OCI-LY1 (cell line): ENCODE measurements at regions not wholly inside any gene's neighbourhood (a gene's known extent, or its start where the extent isn't known, plus 50 kb on each side); places are given as distances from the start of the nearest gene placed in this dataset.

Source experiments
- H2AFZ ChIP-seq: fragments of 200-600 bp; sonication (generic), shearing (Covaris generic); 2 replicates; pipeline ENCODE4 v1.6.0; 2014; ENCODE audit warnings: antibody characterized with exemption, mild to moderate bottlenecking, low read length
- H3F3A ChIP-seq: fragments of 200-600 bp; sonication (generic), shearing (Covaris generic); 2 replicates; pipeline ENCODE4 v1.6.0; 2014; ENCODE audit warnings: mild to moderate bottlenecking, antibody characterized with exemption, low read length, moderate library complexity; ENCODE audit not compliant: insufficient read depth
- H3K27ac ChIP-seq: fragments of 200-600 bp; sonication (generic); 2 replicates; pipeline ENCODE4 v1.5.1; 2014; ENCODE audit warnings: low read length, mixed run types, mild to moderate bottlenecking, low read depth; ENCODE audit not compliant: poor library complexity, severe bottlenecking
- H3K27me3 ChIP-seq: fragments of 200-600 bp; sonication (generic); 2 replicates; pipeline ENCODE4 v1.6.0; 2014; ENCODE audit warnings: antibody characterized with exemption, mild to moderate bottlenecking, low read length, moderate library complexity; ENCODE audit not compliant: insufficient read depth
- H3K36me3 ChIP-seq: fragments of 200-600 bp; sonication (generic); 2 replicates; pipeline ENCODE4 v1.6.1; 2014; ENCODE audit warnings: mild to moderate bottlenecking, antibody characterized with exemption, low read length, moderate library complexity, mixed read lengths; ENCODE audit not compliant: insufficient read depth
- H3K4me1 ChIP-seq: fragments of 200-600 bp; sonication (generic); 2 replicates; pipeline ENCODE4 v1.5.1; 2014; ENCODE audit warnings: mild to moderate bottlenecking, low read length, moderate library complexity; ENCODE audit not compliant: insufficient read depth, severe bottlenecking
- H3K4me2 ChIP-seq: fragments of 200-600 bp; sonication (generic), shearing (Covaris generic); 2 replicates; pipeline ENCODE4 v1.6.1; 2014; ENCODE audit warnings: low read length
- H3K4me3 ChIP-seq: fragments of 200-600 bp; sonication (generic); 2 replicates; pipeline ENCODE4 v1.5.1; 2014; ENCODE audit warnings: low read length, low read depth, mild to moderate bottlenecking, mixed read lengths; ENCODE audit not compliant: poor library complexity, severe bottlenecking
- H3K79me2 ChIP-seq: fragments of 200-600 bp; shearing (Covaris generic); 2 replicates; pipeline ENCODE4 v1.6.1; 2016; ENCODE audit warnings: mixed run types, low read length, mixed read lengths; ENCODE audit not compliant: insufficient read depth
- H3K9ac ChIP-seq: fragments of 200-600 bp; sonication (generic), shearing (Covaris generic); 2 replicates; pipeline ENCODE4 v1.6.1; 2014; ENCODE audit warnings: mild to moderate bottlenecking, low read length, mixed read lengths
- H3K9me2 ChIP-seq: fragments of 200-600 bp; sonication (generic), shearing (Covaris generic); 2 replicates; pipeline ENCODE4 v1.6.1; 2014; ENCODE audit warnings: low read depth, mild to moderate bottlenecking, low read length, mixed read lengths
- H3K9me3 ChIP-seq: fragments of 200-600 bp; shearing (Covaris generic); 2 replicates; pipeline ENCODE4 v1.6.1; 2014; ENCODE audit warnings: low read length, mixed read lengths
- H4K20me1 ChIP-seq: fragments of 200-600 bp; sonication (generic), shearing (Covaris generic); 2 replicates; pipeline ENCODE4 v1.6.0; 2016; ENCODE audit warnings: mild to moderate bottlenecking, low read length; ENCODE audit not compliant: insufficient read depth
- EZH2 ChIP-seq: fragments of 200-600 bp; sonication (generic), shearing (Covaris generic); IDR thresholded peaks from 2 replicates; pipeline ENCODE4 v1.8.0; 2017; ENCODE audit warnings: borderline replicate concordance, mixed run types, mild to moderate bottlenecking, antibody characterized with exemption, low read length, moderate library complexity, mixed read lengths
- TF ChIP-seq, protein P1 (sequence below): fragments of 200-600 bp; sonication (generic), shearing (Covaris generic); IDR thresholded peaks from 2 replicates; pipeline ENCODE4 v1.5.1; 2017; ENCODE audit warnings: mild to moderate bottlenecking, antibody characterized with exemption, low read length, moderate library complexity, mixed read lengths

DNA sequence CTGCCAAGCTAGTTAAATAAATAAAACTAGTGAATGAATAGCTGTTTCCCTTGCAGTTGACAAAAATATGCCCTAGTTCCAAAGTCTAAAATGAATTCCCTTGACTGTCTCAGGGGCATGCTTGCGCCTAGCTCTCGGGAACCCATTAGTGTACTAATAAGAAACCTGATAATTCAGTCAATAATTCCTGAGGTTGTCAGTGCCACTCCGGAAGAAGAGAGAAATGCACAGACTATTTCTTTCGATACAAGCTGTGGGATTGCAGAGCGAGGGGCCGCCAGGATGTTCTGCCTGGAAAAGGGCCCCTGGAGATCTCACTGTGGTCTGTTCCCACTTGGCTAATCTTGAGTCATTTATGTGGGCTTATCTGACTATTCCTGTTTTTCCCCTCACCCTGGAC, 56.4 kb upstream of the LARP1 start:
- H3K4me1 ChIP-seq, result peaks cover 13% of the 10 kb centered on the region
- no peaks in the 10 kb centered on the region for H4K20me1 ChIP-seq
- no peaks in the 10 kb centered on the region for H3K9me2 ChIP-seq
- H3K79me2 ChIP-seq, result peaks cover 10% of the 10 kb centered on the region
- no peaks in the 10 kb centered on the region for H3K36me3 ChIP-seq
- no peaks in the 10 kb centered on the region for H3K9me3 ChIP-seq
- H3K27me3 ChIP-seq, result no peaks in the 10 kb centered on the region
- H3K27ac ChIP-seq, result no peak overlapping the region
- TF ChIP-seq, protein P1, sequence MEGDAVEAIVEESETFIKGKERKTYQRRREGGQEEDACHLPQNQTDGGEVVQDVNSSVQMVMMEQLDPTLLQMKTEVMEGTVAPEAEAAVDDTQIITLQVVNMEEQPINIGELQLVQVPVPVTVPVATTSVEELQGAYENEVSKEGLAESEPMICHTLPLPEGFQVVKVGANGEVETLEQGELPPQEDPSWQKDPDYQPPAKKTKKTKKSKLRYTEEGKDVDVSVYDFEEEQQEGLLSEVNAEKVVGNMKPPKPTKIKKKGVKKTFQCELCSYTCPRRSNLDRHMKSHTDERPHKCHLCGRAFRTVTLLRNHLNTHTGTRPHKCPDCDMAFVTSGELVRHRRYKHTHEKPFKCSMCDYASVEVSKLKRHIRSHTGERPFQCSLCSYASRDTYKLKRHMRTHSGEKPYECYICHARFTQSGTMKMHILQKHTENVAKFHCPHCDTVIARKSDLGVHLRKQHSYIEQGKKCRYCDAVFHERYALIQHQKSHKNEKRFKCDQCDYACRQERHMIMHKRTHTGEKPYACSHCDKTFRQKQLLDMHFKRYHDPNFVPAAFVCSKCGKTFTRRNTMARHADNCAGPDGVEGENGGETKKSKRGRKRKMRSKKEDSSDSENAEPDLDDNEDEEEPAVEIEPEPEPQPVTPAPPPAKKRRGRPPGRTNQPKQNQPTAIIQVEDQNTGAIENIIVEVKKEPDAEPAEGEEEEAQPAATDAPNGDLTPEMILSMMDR, result no peak
- no peak for TF ChIP-seq EZH2
- no peak overlapping the region for H3K4me3 ChIP-seq
- H3K4me2 ChIP-seq, result no peak overlapping the region
- H3K9ac ChIP-seq, result no peak overlapping the region
- H2AFZ ChIP-seq, result no peak overlapping the region
- no peaks in the 10 kb centered on the region for H3F3A ChIP-seq

DNA sequence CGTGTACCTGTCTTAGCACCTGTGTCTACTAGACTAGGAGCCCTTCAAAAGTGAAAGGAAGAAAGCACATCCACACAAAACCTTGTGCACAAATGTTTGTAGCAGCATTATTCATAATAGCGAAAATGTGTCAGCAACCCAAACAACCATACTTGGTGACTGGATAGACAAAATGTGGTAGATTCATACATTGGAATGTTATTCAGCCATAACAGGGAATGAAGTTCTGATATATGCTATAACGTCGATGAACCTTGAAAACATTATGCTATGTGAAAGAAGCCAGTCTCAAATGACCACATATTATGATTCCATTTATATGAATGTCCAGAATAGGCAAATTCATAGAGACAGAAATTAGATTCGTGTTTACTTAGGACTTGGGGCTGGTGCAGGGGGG, 57.8 kb upstream of the LARP1 start:
- no peak for TF ChIP-seq EZH2
- TF ChIP-seq, protein P1, result no peak
- Histone ChIP-seq H3K9me3 (no peaks in the 10 kb centered on the region), H4K20me1 (no peaks in the 10 kb centered on the region), H3K9ac (no peak overlapping the region), H3K27ac (no peak overlapping the region), H3K79me2 (peaks cover 10% of the 10 kb centered on the region), H3K4me3 (no peak overlapping the region), H3K27me3 (no peaks in the 10 kb centered on the region), H3F3A (no peaks in the 10 kb centered on the region), H3K4me1 (peaks cover 13% of the 10 kb centered on the region), H3K4me2 (no peak overlapping the region), H2AFZ (no peak overlapping the region), H3K36me3 (peaks cover 3% of the 10 kb centered on the region; the same call in 1 of the 2 replicates), H3K9me2 (no peaks in the 10 kb centered on the region)

DNA sequence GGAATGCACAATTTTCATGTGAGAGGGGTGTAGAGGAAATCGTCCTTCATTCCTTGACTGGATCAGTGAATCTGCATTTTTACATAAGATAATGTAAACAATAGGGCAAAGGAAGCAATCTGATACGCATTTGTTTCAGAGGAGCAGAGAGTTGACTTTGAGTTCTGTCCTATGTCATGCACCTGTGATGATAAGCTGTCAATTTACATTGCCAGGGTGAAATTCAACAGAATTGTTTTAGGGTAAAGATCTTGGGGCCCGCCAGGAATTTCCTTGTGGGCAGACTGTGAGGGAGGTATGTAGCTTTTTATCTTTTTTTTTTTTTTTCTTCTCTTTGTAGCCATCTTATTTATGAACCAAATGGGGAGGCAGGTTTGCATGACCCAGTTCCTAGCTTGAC, 58.3 kb upstream of the LARP1 start:
- Histone ChIP-seq H3K9ac (no peak overlapping the region), H4K20me1 (no peaks in the 10 kb centered on the region), H3K4me1 (peaks cover 13% of the 10 kb centered on the region), H3K9me2 (no peaks in the 10 kb centered on the region), H3K4me2 (no peak overlapping the region), H3K27me3 (no peaks in the 10 kb centered on the region), H3K79me2 (peaks cover 10% of the 10 kb centered on the region), H3K9me3 (no peaks in the 10 kb centered on the region), H3K27ac (no peak overlapping the region), H3K36me3 (peaks cover 4% of the 10 kb centered on the region; the same call in 1 of the 2 replicates), H3K4me3 (no peak overlapping the region), H3F3A (no peaks in the 10 kb centered on the region), H2AFZ (no peak overlapping the region)
- TF ChIP-seq EZH2, result no peak

DNA sequence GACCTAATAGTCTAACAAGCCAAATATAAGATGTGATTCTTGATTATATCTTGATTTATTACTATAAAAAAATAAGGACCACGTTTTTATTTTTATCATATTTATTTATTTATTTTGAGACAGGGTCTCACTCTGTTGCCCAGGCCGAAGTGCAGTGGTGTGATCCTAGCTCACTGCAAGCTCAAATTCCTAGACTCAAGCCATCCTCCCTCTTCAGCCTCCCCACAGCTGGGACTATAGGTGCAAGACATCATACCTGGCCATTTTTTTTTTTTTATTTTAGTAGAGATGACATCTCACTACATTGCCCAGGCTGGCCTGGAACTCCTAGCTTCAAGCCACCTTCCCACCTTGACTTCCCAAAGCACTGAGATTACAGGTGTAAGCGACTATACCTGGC, 61.0 kb upstream of the LARP1 start:
- no peaks in the 10 kb centered on the region for H3K9me2 ChIP-seq
- no peak overlapping the region for H3K27ac ChIP-seq
- no peaks in the 10 kb centered on the region for H3K9me3 ChIP-seq
- peaks cover 11% of the 10 kb centered on the region; the same call in 1 of the 2 replicates for H3K36me3 ChIP-seq
- H2AFZ ChIP-seq, result no peak overlapping the region
- H3K4me2 ChIP-seq, result no peak overlapping the region
- H3K4me3 ChIP-seq, result no peak overlapping the region
- no peak for TF ChIP-seq EZH2
- TF ChIP-seq, protein P1, result no peak
- H3K9ac ChIP-seq, result no peak overlapping the region
- H3K79me2 ChIP-seq, result peaks cover 4% of the 10 kb centered on the region; the same call in 1 of the 2 replicates
- H3K4me1 ChIP-seq, result peaks cover 13% of the 10 kb centered on the region
- no peaks in the 10 kb centered on the region for H3K27me3 ChIP-seq
- H3F3A ChIP-seq, result no peaks in the 10 kb centered on the region
- H4K20me1 ChIP-seq, result no peaks in the 10 kb centered on the region
